H1 (cell line): ENCODE measurements at regions not wholly inside any gene's neighbourhood (a gene's known extent, or its start where the extent isn't known, plus 50 kb on each side); places are given as distances from the start of the nearest gene placed in this dataset.

Experiments used
- ASH2L ChIP-seq: fragments of 200-600, 300-600 bp; sonication (generic); IDR thresholded peaks from one replicate; pipeline ENCODE4 v1.7.1; 2017; ENCODE audit warnings: low read length
- GABPA ChIP-seq: IDR thresholded peaks from 2 replicates; pipeline ENCODE4 v1.6.1; 2011; ENCODE audit warnings: mild to moderate bottlenecking, low read length, moderate library complexity, borderline replicate concordance; ENCODE audit not compliant: insufficient read depth
- PHF8 ChIP-seq: fragments of 200-600 bp; sonication (generic); conservative IDR thresholded peaks from 2 replicates; pipeline ENCODE4 v1.7.1; 2012; ENCODE audit warnings: low read depth, mild to moderate bottlenecking, inconsistent platforms, low read length, moderate library complexity
- RFX5 ChIP-seq: IDR thresholded peaks from 2 replicates; pipeline ENCODE4 v1.6.1; 2011; ENCODE audit warnings: low read depth, low read length, improper control_type of control experiment, borderline replicate concordance
- SP1 ChIP-seq: IDR thresholded peaks from 2 replicates; pipeline ENCODE4 v1.6.1; 2011; ENCODE audit warnings: low read depth, low read length
- SRF ChIP-seq: IDR thresholded peaks from 2 replicates; pipeline ENCODE4 v1.6.1; 2011; ENCODE audit warnings: mild to moderate bottlenecking, low read depth, low read length, moderate library complexity

DNA sequence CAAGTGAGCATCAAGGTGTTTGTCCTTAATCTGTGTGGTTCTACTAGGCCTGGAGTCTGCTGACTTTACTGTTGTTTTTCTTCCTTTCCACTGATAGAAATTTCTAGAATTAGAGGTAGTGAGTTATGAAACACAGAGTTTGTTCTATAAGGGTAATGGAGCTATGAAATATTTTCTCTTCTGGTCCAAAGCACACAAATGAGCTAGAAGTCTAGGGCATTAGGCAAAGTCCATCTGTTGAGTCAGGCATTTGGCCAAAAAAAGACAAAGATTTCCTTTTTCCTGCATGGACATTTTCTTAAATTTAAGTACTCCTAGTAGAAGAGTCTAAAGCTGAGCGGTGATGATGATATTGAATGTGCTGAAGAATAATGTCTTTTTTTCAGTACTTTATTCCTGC lies 174.3 kb upstream of the STXBP5 start (continued):
- no peak for TF ChIP-seq PHF8
- TF ChIP-seq SP1, result no peak
- no peak for TF ChIP-seq RFX5
- TF ChIP-seq GABPA, result no peak
- TF ChIP-seq SRF, result no peak
- no peak for TF ChIP-seq ASH2L
